ENCODE measurements at regions not wholly inside any gene's neighbourhood (a gene's known extent, or its start where the extent isn't known, plus 50 kb on each side); places are given as distances from the start of the nearest gene placed in this dataset.

GRCh38 chr16:9422762-9423513 is 331.5 kb downstream of the HAPSTR1 start:
- intact Hi-C loops (cut with micrococcal nuclease; ENCODE audit: unreplicated experiment) = no loop called here
- TF ChIP-seq EZH2 (IDR thresholded peaks at IDR 0.05; ENCODE audit: borderline replicate concordance, low read depth, low read length, poor library complexity, severe bottlenecking) = no peak
- TF ChIP-seq CTCF (conservative IDR thresholded peaks at IDR 0.05; ENCODE audit: low read depth, low read length) = no peak
- BruUV-seq (replicated peaks) = no TSS peak
- H3K9me3 ChIP-seq (ENCODE audit: low read depth, low read length, poor library complexity, severe bottlenecking) = no peaks in the 10 kb centered on the region
- H3K36me3 ChIP-seq (ENCODE audit: insufficient read depth, low read length, poor library complexity, severe bottlenecking) = no peaks in the 10 kb centered on the region
- no peak overlapping the region for H3K4me3 ChIP-seq (ENCODE audit: low read depth, low read length, poor library complexity, severe bottlenecking)
- no peak for DNase-seq (ENCODE audit: low spot score)
- H3K4me1 ChIP-seq (ENCODE audit: insufficient read depth, low read length, poor library complexity, severe bottlenecking) = no peaks in the 10 kb centered on the region
- no peak overlapping the region for H3K27ac ChIP-seq (ENCODE audit: low read depth, low read length, poor library complexity, severe bottlenecking)
- ChIA-PET POLR2A (ENCODE audit: low non-redundant PET) (no interaction called here), CTCF (no interaction called here)
- peaks cover 17% of the 10 kb centered on the region for H3K27me3 ChIP-seq (replicated peaks; ENCODE audit: insufficient read depth, low read depth, low read length, poor library complexity)

GRCh38 chr16:9425236-9425635 is 333.8 kb downstream of the HAPSTR1 start:
- BruUV-seq (replicated peaks) = no TSS peak
- ChIA-PET POLR2A (ENCODE audit: low non-redundant PET) (no interaction called here), CTCF (no interaction called here)
- H3K27ac ChIP-seq (ENCODE audit: low read depth, low read length, poor library complexity, severe bottlenecking) = no peak overlapping the region
- H3K36me3 ChIP-seq (ENCODE audit: insufficient read depth, low read length, poor library complexity, severe bottlenecking) = no peaks in the 10 kb centered on the region
- no peaks in the 10 kb centered on the region for H3K4me1 ChIP-seq (ENCODE audit: insufficient read depth, low read length, poor library complexity, severe bottlenecking)
- H3K9me3 ChIP-seq (ENCODE audit: low read depth, low read length, poor library complexity, severe bottlenecking) = no peaks in the 10 kb centered on the region
- no peak for TF ChIP-seq CTCF (conservative IDR thresholded peaks at IDR 0.05; ENCODE audit: low read depth, low read length)
- no peak for TF ChIP-seq EZH2 (IDR thresholded peaks at IDR 0.05; ENCODE audit: borderline replicate concordance, low read depth, low read length, poor library complexity, severe bottlenecking)
- intact Hi-C loops (cut with micrococcal nuclease; ENCODE audit: unreplicated experiment) = no loop called here
- H3K27me3 ChIP-seq (replicated peaks; ENCODE audit: insufficient read depth, low read depth, low read length, poor library complexity) = peaks cover 17% of the 10 kb centered on the region
- no peak overlapping the region for H3K4me3 ChIP-seq (ENCODE audit: low read depth, low read length, poor library complexity, severe bottlenecking)
- no peak for DNase-seq (ENCODE audit: low spot score)

GRCh38 chr16:9428355-9429005 is 337.0 kb downstream of the HAPSTR1 start:
- H3K9me3 ChIP-seq (ENCODE audit: low read depth, low read length, poor library complexity, severe bottlenecking) = no peaks in the 10 kb centered on the region
- no peak overlapping the region for H3K27ac ChIP-seq (ENCODE audit: low read depth, low read length, poor library complexity, severe bottlenecking)
- POLR2A ChIA-PET (ENCODE audit: low non-redundant PET) = interaction anchor here (0.6 kb wide), 1 partner anchor 27 kb away, joined by 4 read pairs; no protein-coding TSS in a partner anchor
- DNase-seq (ENCODE audit: low spot score) = no peak
- no peak overlapping the region for H3K4me3 ChIP-seq (ENCODE audit: low read depth, low read length, poor library complexity, severe bottlenecking)
- TF ChIP-seq CTCF (conservative IDR thresholded peaks at IDR 0.05; ENCODE audit: low read depth, low read length) (no peak), EZH2 (IDR thresholded peaks at IDR 0.05; ENCODE audit: borderline replicate concordance, low read depth, low read length, poor library complexity, severe bottlenecking) (no peak)
- CTCF ChIA-PET = no interaction called here
- BruUV-seq (replicated peaks) = no TSS peak
- no peaks in the 10 kb centered on the region for H3K4me1 ChIP-seq (ENCODE audit: insufficient read depth, low read length, poor library complexity, severe bottlenecking)
- intact Hi-C loops (cut with micrococcal nuclease; ENCODE audit: unreplicated experiment) = no loop called here
- H3K27me3 ChIP-seq (replicated peaks; ENCODE audit: insufficient read depth, low read depth, low read length, poor library complexity) = no peaks in the 10 kb centered on the region
- H3K36me3 ChIP-seq (ENCODE audit: insufficient read depth, low read length, poor library complexity, severe bottlenecking) = no peaks in the 10 kb centered on the region
